Prostate gland (tissue), 2 donors: ENCODE measurements at regions not wholly inside any gene's neighbourhood (a gene's known extent, or its start where the extent isn't known, plus 50 kb on each side); places are given as distances from the start of the nearest gene placed in this dataset.

ENCODE experiments used
- DNase-seq: peaks from one replicate; pipeline ENCODE4 v3.0.0-alpha.2; 2019; ENCODE audit warnings: low spot score
- H3K27ac ChIP-seq, 2 donors: fragments of 200-600 bp; sonication (generic); 2 replicates each; pipeline ENCODE4 v1.5.1; 2017 to 2019
- H3K27me3 ChIP-seq: fragments of 200-600 bp; sonication (generic); replicated peaks from 2 replicates; pipeline ENCODE4 v1.5.1; 2019; ENCODE audit not compliant: insufficient read depth
- H3K36me3 ChIP-seq, 2 donors: fragments of 200-600 bp; sonication (generic); 1 replicate in 1 of 2; 2 replicates in 1 of 2; pipeline versions ENCODE4 v1.5.1 to v1.8.1; 2017 to 2019
- H3K4me1 ChIP-seq: fragments of 200-600 bp; sonication (generic); replicated peaks from 2 replicates; pipeline ENCODE4 v1.5.1; 2019
- H3K4me3 ChIP-seq, 2 donors: fragments of 200-600 bp; sonication (generic); 2 replicates each; pipeline ENCODE4 v1.5.1; 2017 to 2019
- H3K9me3 ChIP-seq: fragments of 200-600 bp; sonication (generic); 2 replicates; pipeline ENCODE4 v1.5.1; 2017
- POLR2A ChIP-seq: fragments of 450-650 bp; IDR thresholded peaks from one replicate; pipeline ENCODE4 v1.6.1; 2016; ENCODE audit warnings: antibody characterized with exemption, mild to moderate bottlenecking
- POLR2AphosphoS5 ChIP-seq: sonication (generic); formaldehyde crosslinking; IDR thresholded peaks from one replicate; pipeline ENCODE4 v1.6.1; 2017; ENCODE audit warnings: antibody characterized with exemption
- WGBS: methylation state at CpG from one replicate; pipeline ENCODE4 v1.1.5; 2018; 5-methylcytosine and 5-hydroxymethylcytosine counted together
- intact Hi-C: fragments of 100-400 bp; cut with DNase I; formaldehyde crosslinking; loops from one replicate; pipeline ENCODE4 v1.14.2; 2022
- TF ChIP-seq, protein P1 (sequence below), 4 experiments: fragments of 200-600 bp in 2 of 4; fragments of 450-650 bp in 2 of 4; sonication (generic) in 2 of 4; IDR thresholded peaks; 1 replicate in 3 of 4; 2 replicates in 1 of 4; pipeline ENCODE4 v1.5.1; 2016 to 2019; ENCODE audit warnings: antibody characterized with exemption in 4 of 4, mild to moderate bottlenecking in 2 of 4, moderate library complexity in 2 of 4

DNA sequence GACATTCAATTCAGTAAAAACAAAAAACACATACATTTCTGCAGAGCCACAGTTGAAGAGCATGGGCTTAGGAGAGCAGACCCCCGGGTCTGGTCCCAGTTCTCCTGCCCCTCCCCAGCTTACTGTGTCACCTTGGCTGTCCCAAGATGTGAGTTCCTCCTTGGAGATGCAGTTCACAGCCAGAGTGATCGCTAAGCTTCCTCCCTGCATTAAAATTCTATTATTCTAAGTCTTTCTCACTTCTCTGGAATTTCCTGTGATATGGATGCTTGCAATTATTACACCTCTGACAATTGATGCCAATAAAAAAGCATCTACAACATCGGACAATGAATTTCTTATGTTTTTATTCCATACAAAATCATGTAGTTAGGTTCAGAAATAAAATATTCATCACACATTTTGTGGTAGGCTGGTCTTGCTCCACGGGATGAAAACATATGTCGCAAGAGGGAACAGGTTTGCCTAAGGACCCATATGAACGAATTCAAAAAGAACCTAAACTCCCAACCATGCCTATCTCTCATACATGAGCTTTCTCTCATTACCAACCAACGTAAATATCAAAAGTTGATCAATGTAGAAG is 328.5 kb upstream of the RUNX1 start:
- Histone ChIP-seq H3K36me3 (no peaks in the 10 kb centered on the region), H3K9me3 (no peaks in the 10 kb centered on the region), H3K4me3 (no peak overlapping the region), H3K27ac (no peak overlapping the region), H3K4me1 (no peaks in the 10 kb centered on the region), H3K27me3 (no peaks in the 10 kb centered on the region)
- 79% methylated on average over 7 of the region's 7 CpGs for WGBS
- TF ChIP-seq, protein P1, sequence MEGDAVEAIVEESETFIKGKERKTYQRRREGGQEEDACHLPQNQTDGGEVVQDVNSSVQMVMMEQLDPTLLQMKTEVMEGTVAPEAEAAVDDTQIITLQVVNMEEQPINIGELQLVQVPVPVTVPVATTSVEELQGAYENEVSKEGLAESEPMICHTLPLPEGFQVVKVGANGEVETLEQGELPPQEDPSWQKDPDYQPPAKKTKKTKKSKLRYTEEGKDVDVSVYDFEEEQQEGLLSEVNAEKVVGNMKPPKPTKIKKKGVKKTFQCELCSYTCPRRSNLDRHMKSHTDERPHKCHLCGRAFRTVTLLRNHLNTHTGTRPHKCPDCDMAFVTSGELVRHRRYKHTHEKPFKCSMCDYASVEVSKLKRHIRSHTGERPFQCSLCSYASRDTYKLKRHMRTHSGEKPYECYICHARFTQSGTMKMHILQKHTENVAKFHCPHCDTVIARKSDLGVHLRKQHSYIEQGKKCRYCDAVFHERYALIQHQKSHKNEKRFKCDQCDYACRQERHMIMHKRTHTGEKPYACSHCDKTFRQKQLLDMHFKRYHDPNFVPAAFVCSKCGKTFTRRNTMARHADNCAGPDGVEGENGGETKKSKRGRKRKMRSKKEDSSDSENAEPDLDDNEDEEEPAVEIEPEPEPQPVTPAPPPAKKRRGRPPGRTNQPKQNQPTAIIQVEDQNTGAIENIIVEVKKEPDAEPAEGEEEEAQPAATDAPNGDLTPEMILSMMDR (IDR thresholded peaks at IDR 0.05), result no peak
- TF ChIP-seq POLR2AphosphoS5 (no peak), POLR2A (no peak)
- no peak for DNase-seq
- intact Hi-C loops, result no loop called here

- TF ChIP-seq POLR2A, result no peak
- TF ChIP-seq, protein P1 (IDR thresholded peaks at IDR 0.05), result no peak
- TF ChIP-seq POLR2AphosphoS5, result no peak
- no peak overlapping the region for H3K4me3 ChIP-seq
- no peaks in the 10 kb centered on the region for H3K9me3 ChIP-seq
- no peak for DNase-seq
- no peak overlapping the region for H3K27ac ChIP-seq
- intact Hi-C loops, result no loop called here
- no peaks in the 10 kb centered on the region for H3K27me3 ChIP-seq
- no peaks in the 10 kb centered on the region for H3K36me3 ChIP-seq
- no peaks in the 10 kb centered on the region for H3K4me1 ChIP-seq
- WGBS, result 86% methylated on average over 7 of the region's 7 CpGs
Observed at GRCh38 chr21:35376406-35377135, 327.5 kb upstream of the RUNX1 start.

DNA sequence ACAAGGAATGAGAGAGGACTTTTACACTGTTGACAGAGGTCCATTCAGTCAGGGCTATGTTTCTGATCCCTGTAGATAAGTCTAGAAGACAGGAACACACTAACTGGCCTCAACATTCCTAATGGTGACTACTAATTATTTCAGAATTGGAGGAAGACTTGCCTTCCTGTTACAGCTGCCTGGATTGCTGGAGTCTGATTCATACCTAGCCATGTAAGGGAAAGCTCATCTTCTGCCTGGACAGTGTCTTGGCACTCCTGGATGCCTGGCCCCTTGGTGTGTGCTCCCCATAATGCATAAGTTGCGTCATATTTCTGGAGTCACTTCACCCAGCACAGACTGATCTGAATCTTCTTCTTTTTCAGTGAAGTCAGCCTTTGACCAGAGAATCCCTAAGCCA is 326.0 kb upstream of the RUNX1 start:
- H3K4me3 ChIP-seq, result no peak overlapping the region
- H3K27me3 ChIP-seq, result no peaks in the 10 kb centered on the region
- TF ChIP-seq, protein P1 (IDR thresholded peaks at IDR 0.05), result no peak
- TF ChIP-seq POLR2A (no peak), POLR2AphosphoS5 (no peak)
- no peaks in the 10 kb centered on the region for H3K36me3 ChIP-seq
- no peaks in the 10 kb centered on the region for H3K9me3 ChIP-seq
- WGBS, result 92% methylated on average over 1 of the region's 1 CpG
- H3K27ac ChIP-seq, result no peak overlapping the region
- H3K4me1 ChIP-seq, result no peaks in the 10 kb centered on the region
- no peak for DNase-seq
- intact Hi-C loops, result no loop called here

- Histone ChIP-seq H3K27me3 (no peaks in the 10 kb centered on the region), H3K4me1 (no peaks in the 10 kb centered on the region), H3K36me3 (no peaks in the 10 kb centered on the region), H3K4me3 (no peak overlapping the region), H3K27ac (no peak overlapping the region), H3K9me3 (no peaks in the 10 kb centered on the region)
- TF ChIP-seq POLR2AphosphoS5 (no peak), POLR2A (no peak)
- TF ChIP-seq, protein P1 (IDR thresholded peaks at IDR 0.05), result no peak
- no peak for DNase-seq
- intact Hi-C loops, result no loop called here
- 96% methylated on average over 2 of the region's 2 CpGs for whole genome bisulfite sequencing
Observed at GRCh38 chr21:35373998-35374397, 324.9 kb upstream of the RUNX1 start.

DNA sequence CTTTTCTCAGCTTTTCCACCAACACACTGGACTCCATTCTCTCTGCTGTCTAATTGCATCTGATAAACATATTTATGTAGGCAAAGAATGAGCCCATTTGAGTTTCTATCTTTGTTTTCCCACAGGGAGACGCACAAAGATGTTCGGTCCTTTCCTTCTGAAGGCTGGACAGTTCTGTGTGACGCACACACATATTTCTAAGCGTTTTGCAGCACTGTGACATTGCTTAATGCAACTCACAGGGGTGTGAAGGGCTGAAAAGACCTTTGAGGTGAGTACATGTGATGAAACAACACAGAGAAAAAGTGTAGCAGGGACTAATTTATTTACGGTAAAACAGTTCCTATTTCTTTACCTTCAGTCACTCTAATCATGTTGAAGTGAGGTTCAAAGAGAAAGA is 323.1 kb upstream of the RUNX1 start:
- WGBS, result 87% methylated on average over 5 of the region's 5 CpGs
- H3K9me3 ChIP-seq, result no peaks in the 10 kb centered on the region

More for the DNA sequence above, 323.1 kb upstream of the RUNX1 start:
- Histone ChIP-seq H3K4me3 (no peak overlapping the region), H3K4me1 (no peaks in the 10 kb centered on the region), H3K36me3 (no peaks in the 10 kb centered on the region), H3K27ac (no peak overlapping the region), H3K27me3 (no peaks in the 10 kb centered on the region)
- TF ChIP-seq POLR2AphosphoS5 (no peak), POLR2A (no peak)
- TF ChIP-seq, protein P1 (IDR thresholded peaks at IDR 0.05), result no peak
- DNase-seq, result no peak
- intact Hi-C loops, result no loop called here
